ENCODE measurements at regions not wholly inside any gene's neighbourhood (a gene's known extent, or its start where the extent isn't known, plus 50 kb on each side); places are given as distances from the start of the nearest gene placed in this dataset.

- no peak for TF ChIP-seq POLR2A (IDR thresholded peaks at IDR 0.05)
- TF ChIP-seq CTCF (IDR thresholded peaks at IDR 0.05) = no peak
- Histone ChIP-seq H3K27ac (no peak overlapping the region), H3K4me1 (no peaks in the 10 kb centered on the region), H3K36me3 (ENCODE audit: low read depth, missing control alignments) (no peaks in the 10 kb centered on the region), H3K27me3 (no peaks in the 10 kb centered on the region), H3K4me3 (no peak overlapping the region), H3K9me3 (no peaks in the 10 kb centered on the region)
- WGBS, 2 donors = 42 to 51% methylated on average over 2 of the region's 2 CpGs
- intact Hi-C loops (cut with DNase I; ENCODE audit: low total_unique reads) = no loop called here
- DNase-seq = no peak
Measured at GRCh38 chr9:1411826-1412225, 361.7 kb downstream of the DMRT2 start.

- Histone ChIP-seq H3K27me3 (no peaks in the 10 kb centered on the region), H3K4me1 (no peaks in the 10 kb centered on the region), H3K36me3 (ENCODE audit: low read depth, missing control alignments) (no peaks in the 10 kb centered on the region), H3K9me3 (no peaks in the 10 kb centered on the region), H3K4me3 (no peak overlapping the region), H3K27ac (no peak overlapping the region)
- DNase-seq = no peak
- 83 to 93% methylated on average over 2 of the region's 2 CpGs for WGBS, 2 donors
- intact Hi-C loops (cut with DNase I; ENCODE audit: low total_unique reads) = no loop called here
- TF ChIP-seq CTCF (IDR thresholded peaks at IDR 0.05) = no peak
- no peak for TF ChIP-seq POLR2A (IDR thresholded peaks at IDR 0.05)
Measured at GRCh38 chr9:1414711-1415131, 364.6 kb downstream of the DMRT2 start.

- TF ChIP-seq CTCF (IDR thresholded peaks at IDR 0.05) (no peak), POLR2A (IDR thresholded peaks at IDR 0.05) (no peak)
- H3K9me3 ChIP-seq = no peaks in the 10 kb centered on the region
- no peak overlapping the region for H3K27ac ChIP-seq
- H3K27me3 ChIP-seq = no peaks in the 10 kb centered on the region
- DNase-seq = no peak
- H3K4me1 ChIP-seq = no peaks in the 10 kb centered on the region
- H3K36me3 ChIP-seq (ENCODE audit: low read depth, missing control alignments) = no peaks in the 10 kb centered on the region
- no peak overlapping the region for H3K4me3 ChIP-seq
- intact Hi-C loops (cut with DNase I; ENCODE audit: low total_unique reads) = no loop called here
- 78 to 91% methylated on average over 2 of the region's 2 CpGs for WGBS, 2 donors
Measured at GRCh38 chr9:1415146-1415545, 365.0 kb downstream of the DMRT2 start.

- intact Hi-C loops (cut with DNase I; ENCODE audit: low total_unique reads) = no loop called here
- WGBS, 2 donors = 78 to 89% methylated on average over 4 of the region's 4 CpGs
- no peaks in the 10 kb centered on the region for H3K4me1 ChIP-seq
- no peaks in the 10 kb centered on the region for H3K9me3 ChIP-seq
- H3K36me3 ChIP-seq (ENCODE audit: low read depth, missing control alignments) = no peaks in the 10 kb centered on the region
- no peak overlapping the region for H3K4me3 ChIP-seq
- H3K27me3 ChIP-seq = no peaks in the 10 kb centered on the region
- no peak for DNase-seq
- no peak for TF ChIP-seq CTCF (IDR thresholded peaks at IDR 0.05)
- TF ChIP-seq POLR2A (IDR thresholded peaks at IDR 0.05) = no peak
- H3K27ac ChIP-seq = no peak overlapping the region
Measured at GRCh38 chr9:1416261-1416660, 366.1 kb downstream of the DMRT2 start.

GRCh38 chr9:1421436-1421835 is 371.3 kb downstream of the DMRT2 start:
- no peak overlapping the region for H3K4me3 ChIP-seq
- intact Hi-C loops (cut with DNase I; ENCODE audit: low total_unique reads) = no loop called here
- TF ChIP-seq CTCF (IDR thresholded peaks at IDR 0.05) = no peak
- no peak for TF ChIP-seq POLR2A (IDR thresholded peaks at IDR 0.05)
- 76 to 85% methylated on average over 4 of the region's 4 CpGs for WGBS, 2 donors
- H3K36me3 ChIP-seq (ENCODE audit: low read depth, missing control alignments) = no peaks in the 10 kb centered on the region
- no peaks in the 10 kb centered on the region for H3K4me1 ChIP-seq
- H3K9me3 ChIP-seq = no peaks in the 10 kb centered on the region
- no peaks in the 10 kb centered on the region for H3K27me3 ChIP-seq
- DNase-seq = no peak
- H3K27ac ChIP-seq = no peak overlapping the region

All from testis (tissue), 2 donors.